GM10266 (cell line): ENCODE measurements at regions not wholly inside any gene's neighbourhood (a gene's known extent, or its start where the extent isn't known, plus 50 kb on each side); places are given as distances from the start of the nearest gene placed in this dataset.

Source experiments
- DNase-seq: peaks from one replicate; pipeline ENCODE4 v3.0.0; 2012; ENCODE audit errors: extremely low spot score
- TF ChIP-seq, protein P1 (sequence below): IDR thresholded peaks from 2 replicates; pipeline ENCODE4 v1.5.1; 2012; ENCODE audit warnings: mild to moderate bottlenecking, low read depth; ENCODE audit not compliant: control insufficient read depth, insufficient read depth; ENCODE audit errors: missing control alignments

DNA sequence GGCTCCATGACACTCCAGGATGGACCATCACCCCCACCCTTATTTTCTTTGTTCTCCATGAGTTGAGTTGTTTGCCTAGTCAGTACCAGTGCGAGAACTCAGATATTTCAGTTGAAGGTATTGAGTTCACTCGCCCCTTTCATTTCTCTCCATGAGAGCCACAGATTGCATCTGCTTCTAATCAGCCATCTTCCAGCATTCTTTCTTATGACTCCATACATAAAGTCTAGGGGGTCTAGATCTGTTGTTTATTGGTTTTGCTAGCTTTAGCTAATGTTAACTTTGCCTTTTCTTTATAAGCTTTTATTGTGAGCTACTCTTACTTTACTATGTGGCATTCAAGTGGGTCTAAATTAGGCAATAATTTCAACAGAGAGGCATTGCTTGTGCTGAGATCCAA lies 71.6 kb upstream of the PDC start:
- TF ChIP-seq, protein P1, sequence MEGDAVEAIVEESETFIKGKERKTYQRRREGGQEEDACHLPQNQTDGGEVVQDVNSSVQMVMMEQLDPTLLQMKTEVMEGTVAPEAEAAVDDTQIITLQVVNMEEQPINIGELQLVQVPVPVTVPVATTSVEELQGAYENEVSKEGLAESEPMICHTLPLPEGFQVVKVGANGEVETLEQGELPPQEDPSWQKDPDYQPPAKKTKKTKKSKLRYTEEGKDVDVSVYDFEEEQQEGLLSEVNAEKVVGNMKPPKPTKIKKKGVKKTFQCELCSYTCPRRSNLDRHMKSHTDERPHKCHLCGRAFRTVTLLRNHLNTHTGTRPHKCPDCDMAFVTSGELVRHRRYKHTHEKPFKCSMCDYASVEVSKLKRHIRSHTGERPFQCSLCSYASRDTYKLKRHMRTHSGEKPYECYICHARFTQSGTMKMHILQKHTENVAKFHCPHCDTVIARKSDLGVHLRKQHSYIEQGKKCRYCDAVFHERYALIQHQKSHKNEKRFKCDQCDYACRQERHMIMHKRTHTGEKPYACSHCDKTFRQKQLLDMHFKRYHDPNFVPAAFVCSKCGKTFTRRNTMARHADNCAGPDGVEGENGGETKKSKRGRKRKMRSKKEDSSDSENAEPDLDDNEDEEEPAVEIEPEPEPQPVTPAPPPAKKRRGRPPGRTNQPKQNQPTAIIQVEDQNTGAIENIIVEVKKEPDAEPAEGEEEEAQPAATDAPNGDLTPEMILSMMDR = no peak
- no peak for DNase-seq

DNA sequence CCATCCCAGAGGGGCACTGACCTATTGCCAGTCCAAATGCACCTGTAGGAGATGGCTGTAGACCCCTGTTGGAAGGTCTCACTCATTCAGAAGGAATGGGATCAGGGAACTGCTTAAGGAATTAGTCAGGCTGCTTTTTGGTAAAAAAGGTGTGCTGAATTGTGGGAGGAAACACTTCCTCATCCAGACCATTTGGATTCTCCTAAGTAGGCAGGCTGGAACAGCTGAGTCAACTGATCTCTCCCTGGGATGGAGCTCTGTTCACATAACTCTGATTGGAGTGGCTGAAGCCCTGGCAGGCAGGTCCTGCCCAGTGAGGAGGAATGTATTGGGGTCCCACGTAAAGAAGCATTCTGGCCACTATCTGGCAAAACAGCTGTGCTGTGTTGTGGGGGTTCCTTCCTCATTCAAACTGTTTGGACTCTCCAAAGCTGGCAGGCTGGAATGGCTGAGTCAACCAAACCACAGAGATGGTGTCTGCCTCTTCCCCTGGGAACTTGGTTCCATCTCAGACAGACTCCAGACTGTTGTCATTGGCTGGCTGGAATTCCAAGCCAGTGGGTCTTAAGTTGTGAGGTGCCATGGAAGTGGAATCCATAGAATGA lies 70.7 kb upstream of the PDC start:
- no peak for DNase-seq
- TF ChIP-seq, protein P1 = no peak

DNA sequence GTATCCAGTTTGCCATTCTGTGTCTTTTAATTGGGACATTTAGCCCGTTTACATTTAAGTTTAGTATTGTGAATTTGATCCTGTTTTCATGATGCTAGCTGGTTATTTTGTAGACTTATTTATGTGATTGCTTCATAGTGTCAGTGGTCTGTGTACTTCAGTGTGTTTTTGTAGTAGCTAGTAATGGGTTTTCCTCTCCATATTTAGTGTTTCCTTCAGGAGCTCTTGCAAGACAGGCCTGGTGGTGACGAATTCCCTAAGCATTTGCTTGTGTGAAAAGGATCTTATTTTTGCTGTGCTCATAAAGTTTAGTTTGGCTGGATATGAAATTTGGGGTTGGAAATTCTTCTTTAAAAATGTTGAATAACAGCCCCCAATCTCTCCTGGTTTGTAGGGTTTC lies 69.2 kb upstream of the PDC start:
- TF ChIP-seq, protein P1 = no peak
- no peak for DNase-seq

DNA sequence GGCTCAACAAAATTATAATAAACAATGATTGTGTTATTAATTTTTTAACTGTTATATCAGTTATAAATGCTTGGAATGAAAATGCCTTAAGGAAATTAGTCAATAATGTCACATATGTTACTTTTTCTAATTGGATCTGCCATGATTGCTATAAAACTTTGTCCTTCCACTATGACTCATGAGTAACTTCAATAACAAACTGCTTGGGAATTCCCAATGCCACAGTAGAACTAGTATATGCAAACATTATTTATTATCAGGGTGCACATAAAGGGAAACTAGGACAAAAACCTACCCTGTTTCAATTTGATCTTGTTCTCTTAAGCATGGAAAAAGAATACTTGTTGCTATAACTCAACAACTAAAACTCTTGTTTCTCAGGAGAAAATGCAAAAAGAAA lies 59.1 kb upstream of the PDC start:
- DNase-seq = no peak
- TF ChIP-seq, protein P1 = no peak

DNA sequence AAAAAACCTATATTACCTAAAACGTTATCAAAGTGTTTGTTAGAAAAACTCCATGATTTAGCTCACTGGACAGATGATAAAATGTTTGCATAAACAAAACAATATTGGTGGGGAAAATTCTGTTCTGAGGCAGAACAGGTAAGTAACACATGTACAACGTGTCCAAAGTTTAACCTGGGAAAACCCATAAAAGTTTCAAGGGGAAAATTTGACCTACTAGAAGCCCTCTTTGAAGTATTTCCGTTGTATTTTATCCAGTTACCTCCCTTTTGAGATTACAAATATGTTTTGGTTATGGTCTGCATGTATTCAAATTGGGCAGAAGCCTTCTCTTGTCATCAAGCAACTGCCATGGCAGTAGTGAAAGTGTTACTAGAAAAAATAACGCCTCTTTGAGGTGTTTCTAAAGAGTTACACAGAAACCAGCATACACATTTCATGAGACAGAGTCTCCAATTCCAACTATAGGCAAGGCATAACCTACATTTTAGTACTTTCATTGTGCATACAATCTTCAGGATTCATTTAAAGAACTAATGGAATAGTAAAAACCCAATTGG lies 58.0 kb upstream of the PDC start:
- TF ChIP-seq, protein P1 = no peak
- peak; percentile 18 for DNase-seq

DNA sequence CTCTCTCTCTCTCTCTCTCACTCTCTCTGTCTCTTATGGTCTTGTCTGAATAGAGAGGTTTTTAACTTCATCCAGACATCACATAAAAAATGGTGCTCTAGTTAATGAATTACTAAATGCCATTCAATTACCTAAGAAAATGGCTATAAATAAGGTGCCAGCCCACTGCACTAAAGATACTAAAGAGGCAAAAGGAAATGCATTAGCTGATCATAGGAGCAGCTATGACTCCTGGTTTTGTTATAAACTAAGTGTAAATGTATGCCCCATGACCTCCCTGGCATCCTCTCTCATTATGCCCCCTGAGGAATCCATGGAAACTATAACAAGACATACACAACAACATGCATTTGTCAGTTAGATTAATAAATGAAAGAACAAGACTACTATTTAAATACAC lies 57.5 kb upstream of the PDC start:
- DNase-seq = no peak
- TF ChIP-seq, protein P1 = no peak

DNA sequence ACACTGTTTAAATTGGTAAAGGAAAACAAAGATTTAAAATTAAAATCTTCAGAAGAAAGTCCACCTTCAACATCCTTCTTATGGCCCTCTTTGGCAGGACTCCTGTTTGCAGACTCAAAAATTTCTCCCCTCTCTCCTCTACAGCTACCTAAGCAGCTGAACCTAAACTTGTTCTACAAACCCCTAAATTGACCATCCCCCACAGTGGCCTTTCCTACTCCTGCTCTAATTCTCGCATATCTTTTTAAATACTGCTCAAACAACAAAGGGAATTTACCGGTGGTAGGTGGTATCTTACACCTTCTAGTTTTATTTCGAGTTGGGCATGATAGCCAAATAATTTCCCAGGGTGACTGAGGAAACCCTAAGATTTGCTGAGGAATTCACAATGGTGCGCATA lies 53.5 kb upstream of the PDC start:
- no peak for DNase-seq
- TF ChIP-seq, protein P1 = no peak
